Fibroblast of lung (primary cell): ENCODE measurements at regions not wholly inside any gene's neighbourhood (a gene's known extent, or its start where the extent isn't known, plus 50 kb on each side); places are given as distances from the start of the nearest gene placed in this dataset.
A peak's percentile ranks its signal among the peaks of the same experiment; 100 is the strongest.

Experiments used
- DNase-seq, 2 donors: peaks; one replicate each; pipeline versions ENCODE4 v3.0.0 to v3.0.0-alpha.2; 2010; ENCODE audit warnings: low read depth in 2 of 2
- H2AFZ ChIP-seq: 2 replicates; pipeline ENCODE4 v1.5.1; 2012; ENCODE audit warnings: low read length, control low read depth, inconsistent platforms
- H3K27ac ChIP-seq: 2 replicates; pipeline ENCODE4 v1.5.1; 2011; ENCODE audit warnings: low read length, control low read depth; ENCODE audit not compliant: insufficient read depth
- H3K27me3 ChIP-seq: 2 replicates; pipeline ENCODE4 v1.5.1; 2011; ENCODE audit warnings: mild to moderate bottlenecking, low read length; ENCODE audit not compliant: control insufficient read depth, insufficient read depth
- H3K36me3 ChIP-seq: 2 replicates; pipeline ENCODE4 v1.5.1; 2011; ENCODE audit warnings: low read length; ENCODE audit not compliant: control insufficient read depth, insufficient read depth
- H3K4me1 ChIP-seq: 2 replicates; pipeline ENCODE4 v1.5.1; 2011; ENCODE audit warnings: low read length; ENCODE audit not compliant: control insufficient read depth, insufficient read depth; ENCODE audit errors: extremely low read depth
- H3K4me2 ChIP-seq: 2 replicates; pipeline ENCODE4 v1.5.1; 2011; ENCODE audit warnings: low read length, control low read depth; ENCODE audit not compliant: insufficient read depth; ENCODE audit errors: extremely low read depth
- H3K4me3 ChIP-seq, 4 experiments: fragments of 200-600 bp in 1 of 4; sonication (generic) in 1 of 4; replicated peaks in 1 of 4; 2 replicates each; pipeline ENCODE4 v1.5.1; 2011 to 2016; ENCODE audit warnings: low read length in 4 of 4, low read depth in 3 of 4, mild to moderate bottlenecking in 3 of 4, control low read depth in 2 of 4, inconsistent platforms in 1 of 4, mixed read lengths in 1 of 4; ENCODE audit not compliant: insufficient read depth in 1 of 4; ENCODE audit errors: control extremely low read depth in 1 of 4
- H3K79me2 ChIP-seq: 2 replicates; pipeline ENCODE4 v1.5.1; 2012; ENCODE audit warnings: mild to moderate bottlenecking, low read length, inconsistent platforms; ENCODE audit not compliant: control insufficient read depth, insufficient read depth
- H3K9ac ChIP-seq: 2 replicates; pipeline ENCODE4 v1.5.1; 2011; ENCODE audit warnings: mild to moderate bottlenecking, low read length, control low read depth; ENCODE audit not compliant: insufficient read depth
- H3K9me3 ChIP-seq: 2 replicates; pipeline ENCODE4 v1.5.1; 2012; ENCODE audit warnings: low read depth, low read length; ENCODE audit not compliant: control insufficient read depth, insufficient read depth
- H4K20me1 ChIP-seq: 2 replicates; pipeline ENCODE4 v1.5.1; 2011; ENCODE audit warnings: low read length; ENCODE audit not compliant: control insufficient read depth, insufficient read depth; ENCODE audit errors: extremely low read depth
- EZH2 ChIP-seq: IDR thresholded peaks from 2 replicates; pipeline ENCODE4 v1.5.1; 2012; ENCODE audit warnings: low read length, control low read depth, mild to moderate bottlenecking; ENCODE audit errors: missing control alignments
- TF ChIP-seq, protein P1 (sequence below), 2 donors: IDR thresholded peaks in 1 of 2; conservative IDR thresholded peaks in 1 of 2; 1 replicate in 1 of 2; 2 replicates in 1 of 2; pipeline ENCODE4 v1.5.1; 2011 to 2012; ENCODE audit warnings: low read length in 2 of 2, control low read depth in 1 of 2, inconsistent platforms in 1 of 2, low read depth in 1 of 2, mild to moderate bottlenecking in 1 of 2

DNA sequence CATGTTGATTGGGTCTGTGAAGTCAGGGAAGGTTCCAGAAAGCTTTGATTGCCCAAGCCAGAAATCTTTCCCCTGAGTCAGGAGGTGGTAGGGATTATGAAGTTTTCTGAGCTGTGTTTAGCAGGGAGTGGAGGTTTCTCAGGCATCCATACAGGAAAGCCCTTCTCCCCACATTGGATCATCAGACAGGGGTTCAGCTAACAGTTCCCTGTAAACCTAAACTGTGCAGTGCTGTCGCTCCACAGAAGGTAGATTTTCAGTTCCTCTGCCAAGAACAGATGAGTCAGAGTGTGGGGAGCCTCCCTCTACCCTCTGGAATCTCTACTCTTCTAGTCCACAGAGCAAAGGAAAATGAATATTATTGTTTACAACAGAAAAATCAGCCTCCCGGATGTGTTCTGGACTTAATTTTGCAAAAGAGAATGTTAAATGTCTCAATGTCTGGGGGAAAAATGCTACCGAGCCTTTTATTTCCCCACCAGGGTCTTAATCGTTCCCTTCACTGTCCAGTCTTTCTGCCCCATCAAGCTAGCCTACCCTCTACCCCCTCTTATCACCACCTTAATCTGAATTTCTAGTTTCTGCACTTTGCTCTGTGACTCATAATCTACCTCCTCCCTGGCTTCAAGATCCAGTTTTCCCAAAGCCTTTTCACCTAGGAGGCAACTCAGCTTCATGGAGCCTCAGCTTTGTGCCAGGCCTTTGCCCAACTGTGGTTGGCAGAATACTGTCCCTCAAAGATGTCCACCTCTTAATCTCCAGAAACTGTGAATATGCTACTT lies 355.6 kb downstream of the PRDM2 start:
- TF ChIP-seq, protein P1, sequence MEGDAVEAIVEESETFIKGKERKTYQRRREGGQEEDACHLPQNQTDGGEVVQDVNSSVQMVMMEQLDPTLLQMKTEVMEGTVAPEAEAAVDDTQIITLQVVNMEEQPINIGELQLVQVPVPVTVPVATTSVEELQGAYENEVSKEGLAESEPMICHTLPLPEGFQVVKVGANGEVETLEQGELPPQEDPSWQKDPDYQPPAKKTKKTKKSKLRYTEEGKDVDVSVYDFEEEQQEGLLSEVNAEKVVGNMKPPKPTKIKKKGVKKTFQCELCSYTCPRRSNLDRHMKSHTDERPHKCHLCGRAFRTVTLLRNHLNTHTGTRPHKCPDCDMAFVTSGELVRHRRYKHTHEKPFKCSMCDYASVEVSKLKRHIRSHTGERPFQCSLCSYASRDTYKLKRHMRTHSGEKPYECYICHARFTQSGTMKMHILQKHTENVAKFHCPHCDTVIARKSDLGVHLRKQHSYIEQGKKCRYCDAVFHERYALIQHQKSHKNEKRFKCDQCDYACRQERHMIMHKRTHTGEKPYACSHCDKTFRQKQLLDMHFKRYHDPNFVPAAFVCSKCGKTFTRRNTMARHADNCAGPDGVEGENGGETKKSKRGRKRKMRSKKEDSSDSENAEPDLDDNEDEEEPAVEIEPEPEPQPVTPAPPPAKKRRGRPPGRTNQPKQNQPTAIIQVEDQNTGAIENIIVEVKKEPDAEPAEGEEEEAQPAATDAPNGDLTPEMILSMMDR (conservative IDR thresholded peaks at IDR 0.05 in 1 of 2, IDR thresholded peaks at IDR 0.05 in 1 of 2; ENCODE audit: low read depth in 1 of 2, low read length in 2 of 2) = no peak
- TF ChIP-seq EZH2 = no peak
- Histone ChIP-seq H4K20me1 (no peaks in the 10 kb centered on the region), H2AFZ (no peak overlapping the region), H3K4me3 (no peak overlapping the region), H3K4me2 (no peak overlapping the region), H3K9me3 (no peaks in the 10 kb centered on the region), H3K36me3 (no peaks in the 10 kb centered on the region), H3K27ac (no peak overlapping the region), H3K27me3 (no peaks in the 10 kb centered on the region), H3K4me1 (no peaks in the 10 kb centered on the region), H3K79me2 (no peaks in the 10 kb centered on the region), H3K9ac (no peak overlapping the region)
- peak; percentile 2 to 74 for DNase-seq

- no peaks in the 10 kb centered on the region for H3K4me1 ChIP-seq
- H3K27ac ChIP-seq = no peak overlapping the region
- no peak for TF ChIP-seq EZH2
- TF ChIP-seq, protein P1 (conservative IDR thresholded peaks at IDR 0.05 in 1 of 2, IDR thresholded peaks at IDR 0.05 in 1 of 2; ENCODE audit: low read depth in 1 of 2, low read length in 2 of 2) = no peak
- no peak overlapping the region for H3K9ac ChIP-seq
- no peaks in the 10 kb centered on the region for H3K36me3 ChIP-seq
- no peaks in the 10 kb centered on the region for H3K27me3 ChIP-seq
- H3K4me2 ChIP-seq = no peak overlapping the region
- no peak overlapping the region for H2AFZ ChIP-seq
- no peaks in the 10 kb centered on the region for H3K9me3 ChIP-seq
- H3K4me3 ChIP-seq = no peak overlapping the region
- no peaks in the 10 kb centered on the region for H4K20me1 ChIP-seq
- no peak for DNase-seq
- H3K79me2 ChIP-seq = no peaks in the 10 kb centered on the region
Measured at GRCh38 chr1:14057640-14058039, 357.7 kb downstream of the PRDM2 start.

- H2AFZ ChIP-seq = no peak overlapping the region
- H3K4me3 ChIP-seq = no peak overlapping the region
- H3K36me3 ChIP-seq = no peaks in the 10 kb centered on the region
- H3K27ac ChIP-seq = no peak overlapping the region
- no peak for TF ChIP-seq EZH2
- TF ChIP-seq, protein P1 (conservative IDR thresholded peaks at IDR 0.05 in 1 of 2, IDR thresholded peaks at IDR 0.05 in 1 of 2; ENCODE audit: low read depth in 1 of 2, low read length in 2 of 2) = no peak
- H3K27me3 ChIP-seq = no peaks in the 10 kb centered on the region
- no peak overlapping the region for H3K9ac ChIP-seq
- no peaks in the 10 kb centered on the region for H3K4me1 ChIP-seq
- no peak overlapping the region for H3K4me2 ChIP-seq
- no peaks in the 10 kb centered on the region for H3K9me3 ChIP-seq
- no peaks in the 10 kb centered on the region for H4K20me1 ChIP-seq
- no peaks in the 10 kb centered on the region for H3K79me2 ChIP-seq
- DNase-seq = no peak
Measured at GRCh38 chr1:14061204-14061603, 361.2 kb downstream of the PRDM2 start.
